Ovary (tissue), 7 donors: ENCODE measurements at regions not wholly inside any gene's neighbourhood (a gene's known extent, or its start where the extent isn't known, plus 50 kb on each side); places are given as distances from the start of the nearest gene placed in this dataset.

Experiments
- DNase-seq, 5 donors: peaks; one replicate each; pipeline ENCODE4 v3.0.0-alpha.2; 2019 to 2020
- H3K27ac ChIP-seq, 2 donors: fragments of 200-600 bp; one replicate each; pipeline versions ENCODE4 v1.5.1 to v1.8.0; 2019 to 2022
- H3K27me3 ChIP-seq: fragments of 200-600 bp; one replicate; pipeline ENCODE4 v1.8.0; 2022
- H3K36me3 ChIP-seq: fragments of 200-600 bp; sonication (generic); one replicate; pipeline ENCODE4 v1.5.1; 2019
- H3K4me1 ChIP-seq: one replicate; pipeline ENCODE4 v1.8.1; 2013; ENCODE audit warnings: mild to moderate bottlenecking, moderate library complexity; ENCODE audit not compliant: insufficient read depth
- H3K4me3 ChIP-seq: fragments of 200-600 bp; sonication (generic); one replicate; pipeline ENCODE4 v1.5.1; 2017
- H3K9me3 ChIP-seq, 2 donors: fragments of 200-600 bp in 1 of 2; sonication (generic) in 1 of 2; one replicate each; pipeline versions ENCODE4 v1.5.1 to v1.8.1; 2013 to 2019; ENCODE audit warnings: mild to moderate bottlenecking in 1 of 2, moderate library complexity in 1 of 2
- CTCF ChIP-seq, 3 donors: fragments of 450-650 bp in 2 of 3; fragments of 200-600 bp in 1 of 3; IDR thresholded peaks; one replicate each; pipeline versions ENCODE4 v1.5.1 to v1.8.0; 2016 to 2022; ENCODE audit warnings: antibody characterized with exemption in 3 of 3, mild to moderate bottlenecking in 1 of 3
- EP300 ChIP-seq: sonication (generic); formaldehyde crosslinking; IDR thresholded peaks from one replicate; pipeline ENCODE4 v1.6.1; 2017; ENCODE audit warnings: antibody characterized with exemption
- POLR2A ChIP-seq: fragments of 450-650 bp; IDR thresholded peaks from one replicate; pipeline ENCODE4 v1.6.1; 2017; ENCODE audit warnings: antibody characterized with exemption, mild to moderate bottlenecking, moderate library complexity
- WGBS, 3 donors: extraction: QIAGEN DNeasy Blood & Tissue Kit in 1 of 3; methylation state at CpG; one replicate each; pipeline versions ENCODE4 v1.1.5 to v1.1.7; 2013 to 2017; 5-methylcytosine and 5-hydroxymethylcytosine counted together
- intact Hi-C, 4 donors: fragments of 100-400 bp; cut with DNase I; formaldehyde crosslinking; loops; one replicate each; pipeline versions ENCODE4 v1.11.0 to v1.15.1; 2022 to 2023
- donor health status: DM: no; HTN: no; CAD: no; lungs with moderate emphysema.
- donor health status: DM: no; HTN: no; CAD: no.
- donor health status: Bipolar disorder and iron deficiency.
- donor health status: DM: no; HTN: no; CAD: no.
- donor health status: DM: yes; HTN: yes; CAD: no.

- no peak overlapping the region for H3K4me3 ChIP-seq
- no peaks in the 10 kb centered on the region for H3K9me3 ChIP-seq
- no peaks in the 10 kb centered on the region for H3K36me3 ChIP-seq
- DNase-seq, result no peak
- TF ChIP-seq CTCF (IDR thresholded peaks at IDR 0.05) (no peak), POLR2A (no peak)
- no peak overlapping the region for H3K27ac ChIP-seq
- intact Hi-C loops, result no loop called here
- 40 to 56% (median 46%) methylated on average over 1 of the region's 1 CpG for whole genome bisulfite sequencing, 3 donors
- no peaks in the 10 kb centered on the region for H3K4me1 ChIP-seq
- no peaks in the 10 kb centered on the region for H3K27me3 ChIP-seq
These were observed 725.8 kb upstream of the DPPA4 start for GRCh38 chr3:110063178-110063577.

- H3K27me3 ChIP-seq, result no peaks in the 10 kb centered on the region
- DNase-seq, result no peak
- H3K4me1 ChIP-seq, result peaks cover 3% of the 10 kb centered on the region
- no peak overlapping the region for H3K27ac ChIP-seq
- WGBS, 3 donors, result 77 to 80% (median 79%) methylated on average over 3 of the region's 3 CpGs
- no peaks in the 10 kb centered on the region for H3K9me3 ChIP-seq
- H3K36me3 ChIP-seq, result no peaks in the 10 kb centered on the region
- no peak overlapping the region for H3K4me3 ChIP-seq
- intact Hi-C loops, result no loop called here
- no peak for TF ChIP-seq CTCF (IDR thresholded peaks at IDR 0.05)
- TF ChIP-seq POLR2A, result no peak
- TF ChIP-seq EP300, result no peak
These were observed 728.9 kb upstream of the DPPA4 start for GRCh38 chr3:110066206-110066605.

GRCh38 chr3:110067527-110067926, 730.2 kb upstream of the DPPA4 start:
- no peak overlapping the region for H3K4me3 ChIP-seq
- TF ChIP-seq CTCF (IDR thresholded peaks at IDR 0.05) (no peak), POLR2A (no peak), EP300 (no peak)
- no peaks in the 10 kb centered on the region for H3K9me3 ChIP-seq
- 83 to 89% (median 86%) methylated on average over 1 of the region's 1 CpG for WGBS, 3 donors
- DNase-seq, result no peak
- no peak overlapping the region for H3K27ac ChIP-seq
- H3K27me3 ChIP-seq, result no peaks in the 10 kb centered on the region
- intact Hi-C loops, result no loop called here
- no peaks in the 10 kb centered on the region for H3K36me3 ChIP-seq
- H3K4me1 ChIP-seq, result peaks cover 3% of the 10 kb centered on the region

GRCh38 chr3:110069761-110070160, 732.4 kb upstream of the DPPA4 start:
- Histone ChIP-seq H3K4me3 (no peak overlapping the region), H3K36me3 (no peaks in the 10 kb centered on the region), H3K27ac (no peak overlapping the region), H3K4me1 (peaks cover 3% of the 10 kb centered on the region), H3K9me3 (no peaks in the 10 kb centered on the region), H3K27me3 (no peaks in the 10 kb centered on the region)
- TF ChIP-seq CTCF (IDR thresholded peaks at IDR 0.05) (no peak), POLR2A (no peak), EP300 (no peak)
- intact Hi-C loops, result no loop called here
- DNase-seq, result no peak
- WGBS, 3 donors, result 31 to 41% (median 32%) methylated on average over 2 of the region's 2 CpGs
